NCI-H1436 treated with DMSO at 0.1 percent for 48 hours (cell line): ENCODE measurements at regions not wholly inside any gene's neighbourhood (a gene's known extent, or its start where the extent isn't known, plus 50 kb on each side); places are given as distances from the start of the nearest gene placed in this dataset.

Experiments
- DNase-seq: peaks from one replicate; lab custom pipeline; 2025; lab: John Stamatoyannopoulos, UW

DNA sequence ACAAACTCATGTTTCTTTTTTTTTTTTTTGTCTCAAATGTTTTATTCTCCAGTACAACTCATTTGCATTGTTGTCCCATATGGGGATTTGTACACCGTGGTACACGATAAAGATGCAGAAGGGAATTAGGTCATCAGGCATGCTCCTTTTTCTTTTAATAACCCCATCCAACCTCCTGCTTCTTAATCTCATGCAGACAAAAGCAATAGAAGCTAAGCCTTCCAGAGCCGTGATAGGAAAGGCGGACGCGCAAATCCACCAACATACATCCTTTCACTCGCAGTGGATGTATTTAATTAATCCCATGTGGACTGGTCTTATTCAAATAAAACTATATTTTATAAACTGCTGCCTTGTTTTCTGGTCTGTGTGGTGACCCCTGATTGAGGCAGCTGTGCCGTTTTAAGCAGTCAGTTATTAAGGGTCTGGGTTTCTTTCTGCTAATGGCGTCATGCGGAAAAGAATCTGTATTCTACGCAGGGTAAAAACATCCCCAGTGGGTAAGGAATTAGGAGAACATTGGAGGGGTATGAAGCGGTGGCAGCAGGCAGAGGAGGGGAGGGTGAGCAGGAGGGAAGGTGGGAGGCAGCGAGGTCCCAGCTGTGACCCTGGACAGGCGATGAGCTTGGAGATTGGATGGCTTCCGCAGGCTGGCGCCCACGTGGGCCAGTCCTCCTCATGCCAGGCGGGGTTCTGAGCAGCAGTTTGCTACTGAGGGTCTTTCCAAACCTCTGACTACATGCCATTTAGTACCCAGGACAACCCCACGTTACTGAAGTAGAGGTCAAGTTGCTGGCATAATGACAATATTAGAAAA lies 172.8 kb downstream of the LINC00237 start:
- DNase-seq: no peak

DNA sequence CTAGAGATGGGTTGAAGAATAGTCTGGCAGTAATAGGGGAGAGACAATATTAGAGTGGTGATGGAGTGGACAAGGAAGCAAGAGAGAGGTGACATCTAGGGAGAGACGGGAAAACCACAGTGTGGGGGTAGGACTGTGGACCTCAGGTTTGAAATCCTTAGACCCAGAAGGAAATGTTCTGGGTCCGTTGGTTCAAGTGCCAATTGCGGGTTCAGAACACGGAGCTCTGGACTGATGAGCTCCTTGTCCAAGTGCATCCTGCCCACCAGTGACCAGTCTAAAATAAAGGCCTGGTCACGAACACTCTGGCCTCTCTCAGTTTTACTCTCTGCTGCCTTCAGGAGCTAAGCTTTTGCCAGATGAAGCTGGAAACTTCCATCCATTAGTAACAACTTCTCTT lies 174.0 kb downstream of the LINC00237 start:
- DNase-seq: no peak

DNA sequence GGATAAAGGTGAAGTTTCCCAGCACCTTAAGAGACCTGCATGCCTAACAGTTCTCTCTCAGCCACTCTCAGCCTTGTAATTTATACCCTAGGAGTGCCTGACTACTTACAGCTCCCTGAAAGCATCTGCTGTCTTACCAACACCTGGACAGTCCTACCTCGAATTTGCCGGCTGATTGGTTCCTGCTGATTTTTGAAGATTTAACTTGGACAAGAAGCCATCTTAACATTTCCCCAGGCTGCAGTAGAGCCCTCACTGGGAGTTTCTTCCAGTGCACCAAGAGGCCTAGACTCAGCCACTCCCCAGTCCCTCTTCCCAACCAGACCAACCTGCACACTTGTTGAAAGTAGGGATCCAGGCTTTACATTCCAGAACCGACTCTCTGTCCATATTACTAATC lies 174.5 kb downstream of the LINC00237 start:
- DNase-seq: no peak

- DNase-seq: no peak
Observed at GRCh38 chr20:20931024-20931423, 175.1 kb downstream of the LINC00237 start.

DNA sequence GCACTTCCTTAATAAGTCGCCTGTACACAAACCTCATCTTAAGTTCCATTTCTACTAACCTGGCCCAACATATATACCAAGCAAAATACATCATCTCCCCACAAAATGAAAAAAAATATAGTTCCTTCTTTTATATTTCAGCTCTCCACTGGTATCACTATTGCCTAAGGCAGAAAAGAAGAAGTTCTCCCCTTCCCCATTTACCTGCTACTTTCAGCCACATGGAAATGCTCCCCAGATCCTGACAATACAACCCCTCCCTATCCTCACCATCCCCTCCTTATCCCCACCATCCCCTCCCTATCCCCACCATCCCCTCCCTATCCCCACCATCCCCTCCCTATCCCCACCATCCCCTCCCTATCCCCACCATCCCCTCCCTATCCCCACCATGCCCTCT lies 175.7 kb downstream of the LINC00237 start:
- DNase-seq: no peak

DNA sequence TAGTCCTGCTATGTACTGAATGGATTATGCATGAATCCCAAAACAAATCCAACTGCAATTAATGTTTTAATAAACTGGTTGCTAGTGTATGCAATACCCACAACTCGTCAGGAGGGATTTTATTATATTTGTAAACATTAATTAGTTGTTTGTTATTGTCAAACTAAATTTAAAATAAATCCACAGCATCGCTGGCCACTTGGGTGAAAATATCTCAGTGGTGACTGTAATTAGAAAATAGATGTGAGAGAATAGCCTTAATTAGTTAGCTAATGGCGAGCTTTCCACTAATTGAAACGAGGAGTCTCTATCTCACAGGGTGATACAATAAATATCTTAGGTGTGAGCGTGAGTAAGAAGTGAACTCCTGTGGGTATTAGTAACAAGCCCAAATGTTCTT lies 176.8 kb downstream of the LINC00237 start:
- no peak for DNase-seq

DNA sequence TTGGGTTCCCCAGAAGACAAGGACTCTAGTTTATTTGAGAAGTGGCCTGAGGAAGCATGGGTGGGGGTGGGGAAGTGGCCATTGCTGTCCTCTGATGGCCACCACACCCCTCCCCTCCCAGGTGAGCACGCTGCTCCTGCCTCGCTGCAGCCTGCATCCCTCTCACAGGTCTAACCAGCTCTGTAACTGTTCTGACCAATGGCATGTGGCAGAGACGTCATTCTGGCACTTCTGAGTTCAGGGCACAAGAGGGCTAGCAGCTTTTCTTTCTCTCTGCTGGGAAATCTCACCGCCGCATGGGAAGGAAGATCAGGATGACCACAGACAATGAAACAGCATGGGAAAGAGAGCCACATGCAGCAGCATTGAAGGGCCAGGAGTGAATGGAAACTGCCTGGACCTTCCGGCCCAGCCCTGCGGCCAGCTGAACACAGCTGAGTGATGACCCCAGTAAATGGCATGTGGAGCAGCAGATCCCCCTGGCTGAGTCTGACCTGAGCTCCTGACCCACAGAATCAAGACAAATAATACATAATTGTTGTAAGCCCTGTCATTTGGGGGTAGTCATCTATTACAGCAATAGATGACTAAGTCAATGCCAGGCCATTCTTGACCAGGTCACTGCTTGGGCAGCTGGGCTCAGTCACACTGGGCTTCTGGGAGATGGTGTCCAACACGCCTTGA lies 179.8 kb downstream of the LINC00237 start:
- no peak for DNase-seq

DNA sequence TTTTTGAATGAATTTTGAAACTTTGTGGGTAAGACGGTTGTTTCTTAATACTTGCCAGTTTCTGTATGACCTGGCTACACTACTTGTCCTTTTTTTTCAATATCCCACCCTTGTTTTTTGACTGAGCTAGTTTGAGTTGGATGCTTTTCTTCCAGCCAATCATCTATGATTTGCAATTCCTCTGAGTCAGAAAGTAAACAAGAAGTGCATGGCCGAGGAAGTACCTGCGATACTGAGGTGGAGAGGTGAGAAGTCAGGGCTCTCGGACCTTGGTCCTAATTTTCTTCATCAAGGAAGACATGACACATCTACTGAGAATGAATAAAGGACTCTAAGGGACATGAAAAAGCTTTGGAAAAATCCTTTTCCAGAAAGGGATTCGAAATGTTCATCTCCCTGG lies 185.7 kb downstream of the LINC00237 start:
- DNase-seq: no peak

DNA sequence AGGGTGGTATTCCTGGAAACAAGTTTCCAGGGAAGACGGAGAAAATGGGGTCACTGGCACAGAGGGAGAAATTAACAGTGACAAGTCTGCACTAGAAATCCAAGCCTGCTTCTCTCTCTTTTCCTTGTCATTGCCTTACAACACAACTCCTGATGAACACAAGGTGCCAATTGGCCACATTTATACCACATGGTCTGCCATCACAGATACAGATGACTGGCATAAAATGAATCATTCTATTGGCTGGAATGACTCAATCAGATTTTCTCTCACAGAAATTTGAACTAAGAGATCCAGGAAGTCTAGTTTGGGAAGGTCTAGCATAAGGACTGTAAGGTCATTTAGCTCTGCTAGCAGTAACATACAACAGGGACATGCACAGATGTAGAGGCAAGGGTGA lies 190.3 kb downstream of the LINC00237 start:
- DNase-seq: no peak

DNA sequence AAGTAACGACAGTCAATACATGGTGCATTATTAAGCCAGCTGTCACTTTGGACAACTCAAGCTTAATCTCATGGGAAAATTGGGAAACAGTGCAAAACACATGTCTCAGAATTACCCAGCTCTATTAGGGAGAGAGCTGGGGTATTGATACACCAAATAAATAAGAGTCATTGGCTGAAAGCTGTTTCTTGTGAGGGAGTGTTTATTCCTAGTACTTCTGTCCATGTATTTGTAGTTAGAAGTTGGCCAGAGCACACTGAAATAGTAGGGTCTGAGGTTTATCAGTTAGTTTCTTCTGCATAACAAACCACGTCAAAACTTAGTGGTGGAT lies 192.0 kb upstream of the RALGAPA2 start:
- no peak for DNase-seq

DNA sequence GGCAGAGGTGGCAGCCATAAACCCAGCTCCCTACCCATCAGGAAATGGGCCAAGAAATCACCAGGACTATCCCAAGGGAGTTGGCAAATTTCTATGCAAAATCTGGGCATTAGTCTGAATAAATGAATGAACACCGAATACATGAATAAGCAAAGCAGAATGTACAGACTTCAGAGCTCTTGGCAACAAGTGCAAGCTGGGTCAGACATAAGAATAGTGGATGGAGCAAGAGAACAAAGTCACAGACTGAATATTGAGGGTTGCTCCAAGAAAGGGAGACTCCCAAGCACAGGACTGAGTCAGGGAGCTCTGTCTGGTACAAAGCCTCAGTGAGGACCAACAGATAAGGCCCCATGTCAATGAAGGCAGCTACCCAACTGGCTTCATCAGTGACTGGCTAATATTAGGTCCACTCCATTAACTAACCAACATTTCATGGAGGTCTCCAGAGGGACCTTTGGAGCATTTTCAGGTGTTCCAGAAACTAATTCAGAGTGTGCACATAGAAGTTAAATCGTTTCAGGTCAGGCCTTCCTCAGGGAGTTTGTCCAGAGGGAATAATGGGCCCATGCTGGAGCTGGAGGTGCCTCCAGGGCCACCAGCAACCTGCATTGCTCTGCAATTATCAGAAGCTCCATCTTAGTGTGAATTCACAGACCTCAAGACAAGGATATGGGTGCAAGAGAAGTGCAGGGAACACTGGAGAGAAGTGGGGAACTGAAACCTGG lies 191.5 kb upstream of the RALGAPA2 start:
- no peak for DNase-seq

GRCh38 chr20:20897922-20898321 lies 185.5 kb upstream of the RALGAPA2 start:
- DNase-seq: no peak

DNA sequence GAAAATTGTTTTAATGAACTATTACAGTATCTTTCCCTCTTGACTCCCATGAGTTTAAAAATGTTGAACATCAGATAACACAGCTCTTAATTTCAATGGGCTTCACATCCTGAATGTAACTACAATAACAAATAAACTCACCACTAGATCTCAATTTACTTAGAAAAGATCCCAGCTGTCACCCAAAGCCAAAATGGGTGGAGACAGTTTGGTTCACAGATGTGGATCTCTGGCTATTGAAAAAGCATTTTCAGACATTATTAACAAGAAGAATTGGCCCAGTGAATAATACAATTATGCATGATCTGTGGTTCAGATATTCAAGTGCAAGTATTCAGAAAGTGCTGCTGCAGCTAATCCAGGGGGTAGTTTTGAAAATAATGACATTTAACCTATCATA lies 184.7 kb upstream of the RALGAPA2 start:
- DNase-seq: no peak

DNA sequence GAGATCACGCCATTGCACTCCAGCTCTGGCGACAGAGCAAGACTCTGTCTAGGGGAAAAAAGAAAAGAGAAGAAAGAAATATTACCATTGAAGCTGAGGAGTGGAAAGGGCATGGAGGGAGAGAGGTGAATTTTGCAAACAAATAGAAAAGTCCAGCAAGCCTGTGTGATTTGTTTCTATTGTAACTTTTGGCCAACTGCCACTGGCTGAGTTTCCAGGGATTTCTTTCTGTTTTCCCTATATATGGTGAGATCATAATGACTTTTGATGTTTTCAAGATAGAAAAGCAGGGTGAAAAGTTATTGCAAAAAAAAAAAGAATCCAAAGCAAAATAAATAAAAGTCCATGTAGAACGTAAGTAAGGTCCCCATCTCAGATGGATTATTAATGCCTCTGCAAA lies 184.2 kb upstream of the RALGAPA2 start:
- no peak for DNase-seq

DNA sequence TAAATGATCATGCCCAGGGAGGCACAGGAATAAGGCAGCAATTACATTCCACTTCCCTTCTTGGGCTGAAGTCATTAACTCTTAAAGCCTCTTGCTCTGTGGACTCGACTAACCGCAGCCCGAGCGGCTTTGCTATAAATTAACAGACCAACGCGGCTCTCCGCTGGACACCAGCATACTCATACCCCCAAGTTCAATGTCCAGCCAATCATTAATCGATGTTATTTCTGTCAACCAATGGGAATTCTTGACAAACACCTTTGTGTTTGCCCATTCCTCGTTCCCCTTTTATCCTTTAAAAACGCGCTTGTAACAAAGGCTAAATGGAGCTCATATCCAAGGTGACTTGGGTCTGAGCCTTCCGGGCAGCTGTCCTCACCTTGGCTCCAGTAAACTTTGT lies 183.1 kb upstream of the RALGAPA2 start:
- DNase-seq: no peak

GRCh38 chr20:20894753-20895152 lies 182.3 kb upstream of the RALGAPA2 start:
- no peak for DNase-seq

DNA sequence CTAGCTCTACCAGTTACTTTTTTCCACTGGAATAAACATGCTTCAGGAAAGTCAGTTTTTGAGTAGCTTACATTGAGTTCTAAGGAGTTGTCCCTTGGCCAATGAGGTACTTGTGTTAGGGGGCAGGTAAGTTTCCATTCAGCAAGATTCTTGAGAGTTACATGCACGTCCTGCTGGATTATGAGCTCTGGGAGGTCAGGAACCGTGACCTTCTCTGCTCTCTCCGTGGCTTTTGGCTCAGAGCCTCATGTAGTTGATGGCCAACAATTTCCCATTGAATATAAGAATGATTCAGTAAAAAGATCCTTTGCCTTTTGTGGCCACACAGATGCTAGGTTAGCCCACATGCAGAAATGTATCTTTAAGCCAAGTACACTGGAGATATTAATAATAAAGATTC lies 181.8 kb upstream of the RALGAPA2 start:
- no peak for DNase-seq

GRCh38 chr20:20892328-20892727 lies 179.9 kb upstream of the RALGAPA2 start:
- DNase-seq: no peak

DNA sequence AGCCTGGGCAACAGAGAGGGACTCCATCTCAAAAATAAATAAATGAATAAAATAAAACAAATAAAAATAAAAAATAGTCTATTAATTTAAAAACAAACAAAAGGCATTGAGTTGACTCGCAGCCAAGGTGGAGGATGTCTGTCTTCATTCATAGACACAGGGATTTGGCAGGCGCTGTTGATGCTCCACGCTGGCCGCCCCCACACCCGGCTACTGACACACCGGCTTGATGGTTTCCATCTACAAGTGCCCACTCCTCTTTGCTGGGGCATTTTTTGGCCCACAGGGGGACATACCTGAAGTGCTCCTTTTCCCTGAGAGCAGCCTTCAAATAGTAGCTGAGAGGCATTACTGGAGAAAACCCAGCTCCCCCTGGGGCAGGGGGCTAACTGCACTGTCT lies 178.3 kb upstream of the RALGAPA2 start:
- no peak for DNase-seq

- DNase-seq: no peak
Observed at GRCh38 chr20:20888936-20889335, 176.5 kb upstream of the RALGAPA2 start.

- no peak for DNase-seq
Observed at GRCh38 chr20:20888266-20888656, 175.8 kb upstream of the RALGAPA2 start.

- DNase-seq: no peak
Observed at GRCh38 chr20:20887593-20888265, 175.3 kb upstream of the RALGAPA2 start.

DNA sequence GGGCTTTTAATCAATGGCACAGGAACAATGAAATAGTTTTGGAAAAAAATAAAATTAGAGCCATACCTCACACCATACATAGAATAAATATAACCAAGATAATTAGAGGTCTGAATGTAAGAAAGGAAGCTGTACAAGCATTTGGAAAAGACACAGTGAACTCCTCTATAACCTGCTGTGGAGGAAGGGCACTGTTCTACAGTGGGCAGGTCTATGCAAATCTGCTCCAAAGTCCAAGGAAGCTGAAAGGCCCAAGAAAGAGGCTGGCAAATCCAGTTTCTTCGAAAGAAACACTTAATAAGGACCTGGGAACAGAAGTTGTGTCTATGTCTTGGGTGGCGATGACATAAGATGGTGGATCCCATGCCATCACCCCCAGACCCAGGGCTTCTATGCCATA lies 169.4 kb upstream of the RALGAPA2 start:
- no peak for DNase-seq
